ENCODE measurements at regions not wholly inside any gene's neighbourhood (a gene's known extent, or its start where the extent isn't known, plus 50 kb on each side); places are given as distances from the start of the nearest gene placed in this dataset.
A peak's percentile ranks its signal among the peaks of the same experiment; 100 is the strongest.

DNA sequence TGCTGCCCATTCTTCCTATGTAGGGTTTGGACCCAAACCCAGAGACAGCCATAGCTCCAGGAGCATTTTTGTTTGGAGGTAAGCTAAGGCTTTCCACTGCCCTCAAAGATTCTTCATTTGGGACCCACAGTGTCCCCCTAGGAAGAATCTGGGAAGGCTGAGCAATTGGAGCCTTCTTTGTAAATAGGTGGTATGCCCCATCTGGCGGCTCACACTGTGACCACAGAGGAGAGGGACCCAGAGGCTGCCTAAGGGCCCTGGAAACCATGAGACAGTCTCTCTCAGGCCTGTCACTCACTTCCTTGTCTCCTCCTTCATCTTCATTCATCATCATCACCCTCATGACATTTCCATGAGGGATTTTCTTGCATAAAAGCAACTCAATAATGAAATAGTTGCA, 215.4 kb upstream of the OSR1 start:
- peak overlapping the region; percentile 71 for H3K27ac ChIP-seq (ENCODE audit: poor library complexity, severe bottlenecking)
- no peak for ATAC-seq (ENCODE audit: low read depth)

DNA sequence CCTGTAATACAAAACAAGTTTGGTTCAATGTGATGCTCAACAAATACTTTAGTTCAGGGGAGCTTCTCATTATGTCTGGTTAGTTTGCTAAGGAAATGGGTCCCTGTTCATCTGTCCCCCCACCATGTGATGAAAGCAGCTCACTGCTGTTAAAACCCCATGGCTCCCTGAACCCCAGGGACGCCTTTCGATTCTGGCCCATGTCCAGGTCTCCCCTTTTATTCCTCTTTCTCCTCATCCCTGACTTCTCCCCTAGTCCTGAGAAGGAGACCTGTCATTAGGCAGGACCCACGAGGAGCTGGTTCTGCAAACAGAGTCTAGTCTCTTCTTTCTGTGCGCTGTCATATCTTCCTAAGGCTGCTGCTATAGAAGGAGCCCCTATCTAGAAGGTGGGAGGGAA, 213.3 kb upstream of the OSR1 start:
- DNase-seq (ENCODE audit: low spot score) (no peak), ATAC-seq (ENCODE audit: low read depth) (no peak)
- no peaks in the 10 kb centered on the region for H3K36me3 ChIP-seq (ENCODE audit: low read depth)
- no peak overlapping the region for H3K4me3 ChIP-seq (ENCODE audit: severe bottlenecking)
- H3K27me3 ChIP-seq (ENCODE audit: insufficient read depth, poor library complexity, severe bottlenecking): no peaks in the 10 kb centered on the region
- peaks cover 34% of the 10 kb centered on the region for H3K4me1 ChIP-seq (ENCODE audit: insufficient read depth, poor library complexity, severe bottlenecking)
- H3K9me3 ChIP-seq (ENCODE audit: severe bottlenecking): no peaks in the 10 kb centered on the region
- no peak overlapping the region for H3K27ac ChIP-seq (ENCODE audit: poor library complexity, severe bottlenecking)
- TF ChIP-seq, protein P1, sequence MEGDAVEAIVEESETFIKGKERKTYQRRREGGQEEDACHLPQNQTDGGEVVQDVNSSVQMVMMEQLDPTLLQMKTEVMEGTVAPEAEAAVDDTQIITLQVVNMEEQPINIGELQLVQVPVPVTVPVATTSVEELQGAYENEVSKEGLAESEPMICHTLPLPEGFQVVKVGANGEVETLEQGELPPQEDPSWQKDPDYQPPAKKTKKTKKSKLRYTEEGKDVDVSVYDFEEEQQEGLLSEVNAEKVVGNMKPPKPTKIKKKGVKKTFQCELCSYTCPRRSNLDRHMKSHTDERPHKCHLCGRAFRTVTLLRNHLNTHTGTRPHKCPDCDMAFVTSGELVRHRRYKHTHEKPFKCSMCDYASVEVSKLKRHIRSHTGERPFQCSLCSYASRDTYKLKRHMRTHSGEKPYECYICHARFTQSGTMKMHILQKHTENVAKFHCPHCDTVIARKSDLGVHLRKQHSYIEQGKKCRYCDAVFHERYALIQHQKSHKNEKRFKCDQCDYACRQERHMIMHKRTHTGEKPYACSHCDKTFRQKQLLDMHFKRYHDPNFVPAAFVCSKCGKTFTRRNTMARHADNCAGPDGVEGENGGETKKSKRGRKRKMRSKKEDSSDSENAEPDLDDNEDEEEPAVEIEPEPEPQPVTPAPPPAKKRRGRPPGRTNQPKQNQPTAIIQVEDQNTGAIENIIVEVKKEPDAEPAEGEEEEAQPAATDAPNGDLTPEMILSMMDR (IDR thresholded peaks at IDR 0.05; ENCODE audit: poor library complexity, severe bottlenecking): no peak

More for the DNA sequence above, 215.4 kb upstream of the OSR1 start:
- H3K4me3 ChIP-seq (ENCODE audit: severe bottlenecking): no peak overlapping the region
- peaks cover 48% of the 10 kb centered on the region for H3K4me1 ChIP-seq (ENCODE audit: insufficient read depth, poor library complexity, severe bottlenecking)
- H3K9me3 ChIP-seq (ENCODE audit: severe bottlenecking): no peaks in the 10 kb centered on the region
- H3K27me3 ChIP-seq (ENCODE audit: insufficient read depth, poor library complexity, severe bottlenecking): no peaks in the 10 kb centered on the region
- TF ChIP-seq, protein P1 (IDR thresholded peaks at IDR 0.05; ENCODE audit: poor library complexity, severe bottlenecking): no peak
- no peak for DNase-seq (ENCODE audit: low spot score)
- no peaks in the 10 kb centered on the region for H3K36me3 ChIP-seq (ENCODE audit: low read depth)

DNA sequence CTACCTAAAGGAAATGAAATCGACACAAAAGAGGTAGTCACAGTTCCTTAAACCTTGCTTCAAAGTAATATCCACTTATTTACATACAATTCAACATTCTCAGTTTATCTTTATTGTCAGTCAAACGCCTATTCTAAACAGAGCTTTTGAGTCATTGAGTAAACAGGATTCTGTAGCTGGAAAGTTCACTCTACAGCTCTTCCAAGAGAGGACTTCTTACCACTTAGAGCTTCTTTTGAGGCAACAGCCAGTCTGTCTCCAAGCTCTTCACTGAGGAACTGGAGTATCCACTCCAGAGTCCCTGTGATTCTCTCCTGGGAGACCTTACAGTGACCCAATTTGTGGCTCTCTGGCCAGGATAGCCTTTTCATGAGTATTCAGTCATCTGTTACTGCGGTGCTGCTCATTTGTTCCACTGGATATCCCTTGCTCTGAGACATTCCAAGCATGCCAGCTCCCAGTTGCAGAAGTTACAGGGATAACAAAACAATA, 210.9 kb upstream of the OSR1 start:
- Histone ChIP-seq H3K27ac (ENCODE audit: poor library complexity, severe bottlenecking) (peak overlapping the region; percentile 14), H3K27me3 (ENCODE audit: insufficient read depth, poor library complexity, severe bottlenecking) (no peaks in the 10 kb centered on the region), H3K9me3 (ENCODE audit: severe bottlenecking) (no peaks in the 10 kb centered on the region), H3K4me1 (ENCODE audit: insufficient read depth, poor library complexity, severe bottlenecking) (peaks cover 10% of the 10 kb centered on the region), H3K4me3 (ENCODE audit: severe bottlenecking) (no peak overlapping the region), H3K36me3 (ENCODE audit: low read depth) (no peaks in the 10 kb centered on the region)
- ATAC-seq (ENCODE audit: low read depth) (peak; percentile 70), DNase-seq (ENCODE audit: low spot score) (no peak)
- TF ChIP-seq, protein P1 (IDR thresholded peaks at IDR 0.05; ENCODE audit: poor library complexity, severe bottlenecking): no peak

DNA sequence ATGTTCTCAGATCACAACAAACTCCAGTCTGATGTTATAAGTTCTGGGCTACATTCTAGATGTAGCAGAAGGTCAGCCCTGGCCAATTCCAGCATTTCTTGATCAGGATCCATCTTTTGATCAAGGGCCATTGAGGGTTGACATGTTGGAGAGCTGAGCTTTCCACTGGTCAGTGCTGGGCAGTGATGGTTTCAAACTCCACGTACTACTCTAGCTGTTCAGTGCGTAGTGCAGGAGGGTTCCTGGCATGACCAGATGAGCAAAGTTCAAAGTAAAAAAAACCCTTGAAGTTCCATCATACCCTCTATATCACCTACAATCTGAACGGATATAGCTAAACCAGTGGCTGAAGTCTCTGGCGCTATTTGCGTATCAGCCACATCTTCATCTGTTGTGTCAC, 210.4 kb upstream of the OSR1 start:
- H3K4me1 ChIP-seq (ENCODE audit: insufficient read depth, poor library complexity, severe bottlenecking): peaks cover 8% of the 10 kb centered on the region
- no peaks in the 10 kb centered on the region for H3K27me3 ChIP-seq (ENCODE audit: insufficient read depth, poor library complexity, severe bottlenecking)
- H3K4me3 ChIP-seq (ENCODE audit: severe bottlenecking): no peak overlapping the region
- TF ChIP-seq, protein P1 (IDR thresholded peaks at IDR 0.05; ENCODE audit: poor library complexity, severe bottlenecking): no peak
- peak overlapping the region; percentile 14 for H3K27ac ChIP-seq (ENCODE audit: poor library complexity, severe bottlenecking)
- DNase-seq (ENCODE audit: low spot score) (no peak), ATAC-seq (ENCODE audit: low read depth) (no peak)
- H3K9me3 ChIP-seq (ENCODE audit: severe bottlenecking): no peaks in the 10 kb centered on the region
- H3K36me3 ChIP-seq (ENCODE audit: low read depth): no peaks in the 10 kb centered on the region

DNA sequence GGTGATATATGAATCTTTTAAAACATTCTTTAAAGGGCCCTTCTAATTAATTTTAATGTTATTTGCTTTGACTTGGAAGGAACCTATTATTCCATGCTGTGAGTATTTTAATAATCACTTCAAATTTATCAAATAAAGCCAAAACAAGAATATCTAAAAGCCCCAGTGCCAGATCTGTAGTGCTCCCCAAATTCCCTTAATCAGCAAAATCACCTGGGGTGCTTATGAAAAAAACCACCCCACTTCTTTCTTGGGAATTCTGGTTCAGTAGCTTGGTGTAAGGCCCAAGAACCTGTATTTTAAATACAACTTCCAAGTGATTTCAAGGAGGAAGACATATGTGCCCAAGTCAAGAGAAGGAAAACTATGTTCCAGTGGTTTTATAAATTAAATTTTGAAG, 202.4 kb upstream of the OSR1 start:
- no peak for DNase-seq (ENCODE audit: low spot score)
- H3K36me3 ChIP-seq (ENCODE audit: low read depth): no peaks in the 10 kb centered on the region
- H3K27me3 ChIP-seq (ENCODE audit: insufficient read depth, poor library complexity, severe bottlenecking): no peaks in the 10 kb centered on the region
- TF ChIP-seq, protein P1 (IDR thresholded peaks at IDR 0.05; ENCODE audit: poor library complexity, severe bottlenecking): no peak
- H3K27ac ChIP-seq (ENCODE audit: poor library complexity, severe bottlenecking): no peak overlapping the region
- no peak for ATAC-seq (ENCODE audit: low read depth)
- H3K4me1 ChIP-seq (ENCODE audit: insufficient read depth, poor library complexity, severe bottlenecking): peaks cover 6% of the 10 kb centered on the region
- no peaks in the 10 kb centered on the region for H3K9me3 ChIP-seq (ENCODE audit: severe bottlenecking)
- H3K4me3 ChIP-seq (ENCODE audit: severe bottlenecking): no peak overlapping the region

All from RWPE2 (cell line).